ENCODE measurements at regions not wholly inside any gene's neighbourhood (a gene's known extent, or its start where the extent isn't known, plus 50 kb on each side); places are given as distances from the start of the nearest gene placed in this dataset.
"Not testable (repeated sequence)": the region's sequence is repeated elsewhere in the genome, so short reads cannot be mapped to it uniquely, and the experiment has no call there.

DNA sequence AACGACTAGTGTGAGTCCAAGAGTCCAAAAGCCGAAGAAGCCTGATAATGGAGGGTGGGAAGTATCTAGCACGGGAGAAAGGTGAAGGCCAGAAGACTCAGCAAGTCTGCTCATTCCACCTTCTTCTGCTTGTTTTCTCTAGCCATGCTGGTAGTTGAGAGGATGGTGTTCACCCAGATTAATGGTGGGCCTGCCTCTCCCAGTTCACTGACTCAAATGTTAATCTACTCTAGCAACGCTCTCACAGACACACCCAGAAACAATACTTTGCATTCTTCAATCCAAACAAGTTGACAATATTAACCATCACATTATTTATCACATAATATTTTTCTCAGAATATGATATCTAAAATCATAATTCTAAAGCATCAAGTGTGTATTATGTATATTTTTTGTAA is 1055.1 kb upstream of the PCDH10 start:
- no peak for DNase-seq (ENCODE audit: low spot score)

DNA sequence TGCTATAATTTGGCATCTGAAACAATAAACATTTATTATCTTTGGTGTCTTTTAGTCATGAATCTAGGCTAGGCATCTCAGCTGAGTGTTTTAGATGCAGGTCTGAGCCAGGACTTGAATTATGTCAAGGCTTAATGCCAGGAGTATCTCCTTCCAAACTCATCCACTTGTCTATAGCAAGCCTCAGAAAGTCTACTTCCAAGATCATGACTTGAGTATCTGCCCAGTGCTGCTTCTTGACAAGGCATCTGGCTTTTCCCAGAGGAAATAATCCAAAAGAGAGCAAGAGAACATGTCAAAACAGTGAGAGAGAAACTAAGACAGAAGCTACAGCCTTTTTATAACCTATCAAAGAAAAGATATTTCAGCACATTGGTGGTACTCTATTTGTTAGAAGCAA is 1052.1 kb upstream of the PCDH10 start:
- DNase-seq (ENCODE audit: low spot score), result no peak

DNA sequence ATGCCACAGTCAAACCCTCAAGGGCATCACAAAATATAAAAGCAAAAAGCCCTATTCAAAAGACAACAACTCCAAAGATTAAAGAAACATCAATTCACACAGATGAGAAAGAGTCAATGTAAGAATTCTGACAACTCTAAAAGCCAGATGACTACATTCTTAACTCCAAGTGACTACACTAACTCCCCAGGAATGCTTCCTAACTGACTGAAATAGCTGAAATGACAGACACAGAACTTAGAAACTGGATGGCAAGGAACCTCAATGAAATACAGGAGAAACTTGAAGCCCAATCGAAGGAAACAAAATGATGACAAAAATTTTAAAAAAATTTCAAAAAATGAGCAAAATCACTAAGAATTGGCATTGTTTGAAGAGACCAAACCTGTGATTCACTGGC is 1047.6 kb upstream of the PCDH10 start:
- DNase-seq (ENCODE audit: low spot score), result no peak

DNA sequence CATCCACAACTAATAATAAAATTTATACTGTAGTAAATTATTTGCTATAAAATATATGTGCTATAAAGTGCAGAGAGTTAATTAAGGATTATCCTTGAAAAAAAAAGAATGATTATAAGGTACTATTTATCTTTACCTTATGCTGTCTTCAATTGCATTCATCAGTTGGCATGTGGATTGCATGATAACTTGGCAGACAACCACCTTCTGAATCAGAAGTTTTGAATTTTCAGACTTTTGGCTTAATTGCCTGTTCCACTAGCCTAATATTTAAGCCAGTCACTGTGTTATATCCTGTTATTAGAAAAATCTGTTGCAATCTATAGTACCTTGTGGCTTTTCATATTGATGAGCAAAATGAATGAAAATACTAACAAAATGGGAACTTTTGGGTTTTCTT is 1040.3 kb upstream of the PCDH10 start:
- DNase-seq (ENCODE audit: low spot score), result no peak

DNA sequence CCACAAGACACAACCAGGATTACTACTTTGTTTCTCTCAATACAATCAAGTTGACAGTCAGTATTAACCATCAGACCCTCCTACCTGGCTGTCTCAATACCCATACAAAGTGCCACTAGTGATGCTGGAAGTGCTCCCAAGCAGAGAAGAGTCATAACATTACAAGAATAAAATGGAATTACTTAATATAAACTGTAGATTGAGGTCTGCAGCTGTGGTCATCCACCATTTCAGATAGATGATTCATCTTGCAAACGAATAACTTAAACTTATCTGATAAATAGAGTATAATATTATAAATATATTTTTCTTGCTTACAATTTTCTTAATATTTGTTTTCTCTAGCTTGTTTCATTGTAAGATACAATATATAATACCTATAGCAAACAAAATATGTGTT is 1034.2 kb upstream of the PCDH10 start:
- DNase-seq (ENCODE audit: low spot score), result no peak

DNA sequence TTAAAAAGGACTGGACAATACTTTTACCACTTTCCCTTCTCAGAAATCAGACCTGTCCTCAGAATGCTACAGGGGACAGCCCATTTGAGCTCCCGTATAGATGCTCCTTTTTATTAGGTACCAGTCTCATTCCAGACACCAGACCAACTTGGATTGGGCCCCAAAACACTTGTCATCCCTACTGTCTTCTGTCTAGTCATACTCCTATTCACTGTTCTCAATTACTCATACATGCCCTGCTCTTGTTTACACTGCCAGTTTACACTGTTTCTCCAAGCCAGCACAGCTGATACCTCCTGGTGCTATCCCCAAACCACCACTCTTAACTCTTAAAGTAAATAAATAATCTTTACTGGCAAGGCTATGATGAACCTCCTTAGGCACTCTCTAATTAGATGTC is 1026.4 kb upstream of the PCDH10 start:
- not testable (repeated sequence) for DNase-seq (ENCODE audit: low spot score)

DNA sequence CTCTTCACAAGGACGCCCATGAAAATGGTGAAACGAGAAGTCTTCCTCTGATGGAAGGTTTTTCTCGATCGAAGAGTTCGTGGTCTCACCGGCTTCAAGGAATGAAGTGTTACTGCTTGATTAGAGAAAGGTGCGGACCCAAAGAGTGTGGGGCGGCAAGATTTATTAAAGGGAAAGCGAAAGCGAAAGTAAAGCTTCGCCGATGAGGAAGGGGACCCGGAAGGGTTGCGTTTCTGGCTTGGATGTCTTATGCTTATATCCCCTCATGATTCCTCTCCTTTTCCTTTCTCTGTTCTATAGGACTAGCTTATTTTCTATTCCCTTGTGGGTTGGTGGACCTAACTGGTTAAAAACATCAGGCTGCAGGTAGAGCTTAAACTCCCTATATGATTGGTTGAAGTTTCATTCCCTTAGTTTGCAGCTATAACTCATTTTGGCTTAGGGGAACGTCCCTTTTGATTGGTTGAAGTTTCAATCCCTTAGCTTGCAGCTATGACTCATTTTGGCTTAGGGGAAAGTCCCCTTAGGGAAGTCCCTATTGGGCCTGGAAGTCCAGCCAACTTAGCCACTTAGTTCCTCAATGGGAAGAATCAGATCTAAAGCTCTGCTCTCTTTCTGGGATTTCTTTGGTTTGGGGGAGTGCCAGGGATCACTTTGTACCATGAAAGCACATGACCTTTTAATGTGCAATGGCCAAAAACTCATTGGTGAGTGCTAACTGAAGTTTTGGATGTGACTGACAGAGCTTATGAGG is 1025.0 kb upstream of the PCDH10 start:
- no peak for DNase-seq (ENCODE audit: low spot score)

DNA sequence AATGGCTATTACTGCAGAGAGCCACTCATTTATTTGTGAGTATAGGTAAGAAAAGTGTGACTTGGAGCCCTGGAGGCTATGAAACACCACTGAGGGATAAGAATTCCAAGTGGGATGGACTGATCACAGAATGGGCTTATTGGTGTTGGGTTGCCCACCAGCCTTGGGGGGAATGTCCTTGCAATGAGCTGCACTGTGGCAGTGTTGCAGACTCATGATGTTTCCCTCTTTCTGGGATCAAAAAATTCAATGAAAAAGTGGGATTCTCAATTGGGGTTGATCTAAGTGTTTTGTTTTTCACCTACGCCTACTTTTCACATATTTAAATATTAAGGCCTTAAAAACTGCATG is 1024.5 kb upstream of the PCDH10 start:
- no peak for DNase-seq (ENCODE audit: low spot score)

DNA sequence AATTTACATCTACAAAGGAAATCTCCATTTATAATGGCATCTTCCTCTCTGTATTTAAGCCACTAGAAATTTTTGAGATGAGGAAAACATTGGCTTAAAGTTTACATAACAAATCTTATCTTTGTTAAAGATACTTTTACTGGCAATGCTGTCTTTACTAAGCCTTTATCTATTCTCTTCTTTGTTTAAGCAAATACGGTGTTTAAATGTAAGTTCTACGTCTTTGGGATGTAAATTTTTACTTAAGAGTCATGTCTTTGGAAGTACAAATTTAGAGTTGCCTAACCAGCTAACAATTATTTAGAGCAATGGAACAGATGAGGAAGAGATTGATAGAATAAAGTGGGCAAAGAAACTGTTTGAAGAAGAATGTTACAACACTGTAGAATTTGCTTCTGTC is 1024.0 kb upstream of the PCDH10 start:
- DNase-seq (ENCODE audit: low spot score), result no peak

DNA sequence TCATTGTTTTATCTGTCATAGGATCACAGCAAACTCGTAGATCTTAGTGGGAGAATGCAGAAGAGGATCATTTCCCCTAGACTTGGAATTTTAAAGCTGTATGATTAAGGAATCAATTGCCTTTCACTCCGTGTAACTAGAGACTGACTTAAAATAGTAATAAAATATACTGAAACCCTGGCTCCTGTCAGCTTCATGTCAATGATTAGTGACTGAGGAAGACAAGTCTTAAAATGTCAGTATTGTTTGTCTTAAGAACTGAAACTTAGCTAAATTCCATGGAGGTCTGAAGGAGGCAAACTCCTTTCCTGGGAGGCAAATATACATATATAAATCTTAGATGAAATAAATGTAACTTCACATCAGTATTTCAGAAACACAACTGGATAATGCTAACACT is 1016.7 kb upstream of the PCDH10 start:
- DNase-seq (ENCODE audit: low spot score), result no peak

DNA sequence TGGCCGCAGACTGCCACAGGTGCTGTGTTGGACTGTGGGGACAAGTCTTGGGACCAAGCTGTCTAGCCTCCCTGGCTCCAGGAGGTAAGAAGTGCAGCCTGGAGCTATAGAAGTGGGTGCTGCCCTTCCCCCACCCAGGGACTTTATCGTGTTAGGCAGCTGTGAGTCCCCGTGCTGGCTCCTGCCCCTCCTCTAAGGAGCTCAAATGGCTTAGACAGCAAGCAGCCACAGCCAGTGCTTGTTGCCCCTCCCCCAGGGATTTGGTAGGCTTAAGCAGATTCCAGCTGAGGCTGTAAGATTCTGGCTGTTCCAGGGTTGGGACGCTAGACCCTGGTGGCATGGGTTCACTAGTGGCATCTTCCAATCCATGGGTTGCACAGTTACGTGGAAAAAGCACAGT is 979.4 kb upstream of the PCDH10 start:
- DNase-seq (ENCODE audit: low spot score), result no peak

DNA sequence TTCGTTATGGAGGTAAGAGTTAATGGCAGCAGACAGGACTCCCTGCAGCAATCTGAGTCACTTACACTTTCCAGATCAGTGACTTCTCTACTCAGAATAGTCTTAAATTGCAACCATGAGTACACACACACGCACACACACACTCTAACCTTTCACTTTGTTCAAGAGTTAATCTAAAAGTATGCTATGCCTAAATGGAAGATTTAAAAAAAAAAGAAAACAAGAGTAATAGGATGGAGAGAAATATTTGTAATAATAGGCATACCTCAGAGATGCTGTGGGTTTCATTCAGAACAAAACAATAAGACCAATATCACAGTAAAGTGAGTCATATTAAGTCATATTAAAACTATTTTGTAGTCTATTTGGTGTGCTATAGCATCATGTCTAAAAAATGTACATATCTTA is 969.1 kb upstream of the PCDH10 start:
- DNase-seq (ENCODE audit: low spot score), result no peak

DNA sequence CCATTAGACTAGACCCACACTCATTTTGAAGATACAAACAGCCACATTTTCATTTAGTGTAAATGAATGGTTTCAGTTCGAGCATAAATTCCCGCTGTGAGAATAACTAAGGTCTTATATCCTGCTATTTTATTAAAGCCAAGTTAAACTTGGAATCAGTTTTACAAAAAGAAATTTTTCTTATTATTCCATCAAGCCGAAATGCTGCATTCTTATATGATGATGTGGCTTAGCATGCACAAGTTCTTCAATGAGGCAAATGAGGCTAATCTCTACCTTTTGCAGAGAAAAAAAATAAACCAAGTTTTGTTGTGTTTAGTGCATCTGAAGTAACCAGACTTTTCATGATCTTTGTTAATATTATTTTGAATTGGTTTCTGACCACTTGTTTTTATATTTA is 953.9 kb upstream of the PCDH10 start:
- DNase-seq (ENCODE audit: low spot score), result no peak

DNA sequence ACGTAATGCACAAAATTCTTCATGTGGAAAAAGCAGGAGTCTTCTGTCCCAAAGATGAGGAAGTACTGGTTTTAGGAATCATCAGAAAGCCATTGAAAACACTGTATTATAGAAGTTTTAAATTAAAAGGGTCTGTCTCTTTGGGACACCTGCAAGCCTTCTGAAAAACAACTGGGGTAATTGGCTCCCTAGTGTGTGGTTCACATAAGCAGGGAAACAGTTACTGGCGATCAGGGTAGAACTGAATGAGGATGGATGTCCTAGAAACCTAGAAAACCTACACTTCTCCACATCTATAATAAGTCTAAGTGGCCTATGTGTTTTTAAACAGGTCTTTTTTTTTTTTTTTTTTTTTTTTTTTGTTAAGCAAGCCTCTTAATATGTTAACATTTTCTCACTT is 945.5 kb upstream of the PCDH10 start:
- DNase-seq (ENCODE audit: low spot score), result no peak

DNA sequence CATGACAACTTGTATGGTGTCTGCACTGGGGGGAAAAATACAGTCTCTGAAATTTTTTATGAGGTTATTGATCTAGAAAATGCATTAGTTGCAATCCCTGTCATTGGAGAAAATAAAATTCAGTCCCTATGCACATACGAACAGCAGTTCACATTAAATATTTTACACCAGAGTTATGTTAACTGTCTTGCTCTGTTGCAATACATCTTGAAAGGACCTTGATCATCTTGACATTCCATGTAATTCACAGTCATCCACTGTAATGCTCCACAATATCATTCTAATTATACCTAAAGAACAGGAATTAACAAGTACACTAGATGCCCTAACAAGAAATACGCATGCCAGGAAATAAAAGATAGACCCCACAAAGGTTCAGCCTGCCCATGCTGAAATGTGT is 934.6 kb upstream of the PCDH10 start:
- no peak for DNase-seq (ENCODE audit: low spot score)

DNA sequence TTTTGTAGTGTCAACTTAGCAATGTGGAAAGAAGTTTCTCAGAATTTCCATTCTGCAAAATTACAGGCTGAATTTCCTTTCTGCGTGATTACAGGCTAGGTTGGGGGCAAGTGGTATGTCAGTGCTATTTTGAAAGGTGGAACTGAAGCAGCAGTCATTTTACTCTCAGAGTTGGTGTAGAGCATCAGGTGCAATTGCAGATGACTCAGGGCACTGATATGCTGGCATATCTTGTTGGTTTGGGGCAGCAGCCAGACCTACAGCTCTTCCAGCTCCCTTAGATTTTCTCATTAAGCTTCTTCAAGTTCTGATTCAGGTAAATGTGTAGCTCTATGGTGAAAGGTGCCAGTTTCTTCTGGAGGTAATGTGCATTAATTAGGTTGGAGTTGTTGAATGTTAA is 930.7 kb upstream of the PCDH10 start:
- no peak for DNase-seq (ENCODE audit: low spot score)

DNA sequence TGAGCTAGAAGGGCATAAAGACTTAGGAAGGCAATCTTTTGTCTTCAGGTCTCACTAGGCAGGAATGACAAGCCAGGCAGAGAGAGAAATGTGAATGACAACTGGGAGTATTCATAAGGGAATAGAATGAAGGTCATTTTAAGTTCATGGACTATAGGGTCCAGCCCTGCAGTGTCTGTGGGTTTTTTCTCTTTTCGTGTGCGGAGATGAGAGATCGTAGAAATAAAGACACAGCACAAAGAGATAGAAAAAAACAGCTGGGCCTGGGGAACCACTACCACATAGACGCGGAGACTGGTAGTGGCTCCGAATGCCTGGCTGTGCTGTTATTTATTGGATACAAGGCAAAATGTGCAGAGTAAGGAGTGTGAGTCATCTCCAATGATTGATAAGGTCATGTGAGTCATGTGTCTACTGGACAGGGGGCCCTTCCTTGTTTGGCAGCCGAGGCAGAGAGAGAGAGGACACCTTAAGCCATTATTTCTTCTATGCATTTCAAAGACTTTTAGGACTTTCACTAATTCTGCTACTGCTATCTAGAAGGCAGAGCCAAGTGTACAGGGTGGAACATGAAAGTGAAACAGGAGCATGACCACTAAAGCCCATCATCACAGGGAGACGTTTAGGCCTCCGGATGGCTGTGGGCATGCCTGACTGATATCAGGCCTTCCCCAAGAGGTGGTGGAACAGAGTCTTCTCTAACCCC is 921.8 kb upstream of the PCDH10 start:
- no peak for DNase-seq (ENCODE audit: low spot score)

DNA sequence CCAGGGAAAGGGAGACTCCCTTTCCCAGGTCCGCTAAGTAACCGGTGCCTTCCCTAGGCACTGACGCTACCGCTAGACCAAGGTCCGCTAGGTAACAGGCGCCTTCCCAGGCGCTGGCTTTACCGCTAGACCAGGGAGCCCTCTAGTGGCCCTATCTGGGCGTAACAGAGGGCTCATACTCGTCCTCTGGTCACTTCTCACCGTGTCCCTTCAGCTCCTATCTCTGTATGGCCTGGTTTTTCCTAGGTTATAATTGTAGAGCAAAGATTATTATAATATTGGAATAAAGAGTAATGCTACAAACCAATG is 921.3 kb upstream of the PCDH10 start:
- DNase-seq (ENCODE audit: low spot score), result not testable (repeated sequence)

DNA sequence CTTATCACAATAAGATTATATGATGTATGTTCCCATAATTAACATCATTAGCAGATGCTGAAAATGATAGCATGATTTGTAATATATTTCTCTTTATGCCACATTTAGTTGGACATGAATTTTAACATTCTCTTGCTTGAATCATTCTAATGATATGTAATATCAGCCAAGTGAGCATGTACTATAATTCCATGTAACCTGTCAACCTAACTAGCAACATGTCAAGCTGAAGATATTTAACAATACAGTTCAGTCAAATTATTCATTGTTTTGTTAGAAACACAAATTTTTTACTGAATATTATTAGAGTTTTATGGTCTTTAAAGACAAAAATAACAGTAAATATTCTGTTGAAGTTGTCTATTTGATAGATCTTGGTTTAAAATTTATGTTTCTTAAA is 920.4 kb upstream of the PCDH10 start:
- DNase-seq (ENCODE audit: low spot score), result no peak

DNA sequence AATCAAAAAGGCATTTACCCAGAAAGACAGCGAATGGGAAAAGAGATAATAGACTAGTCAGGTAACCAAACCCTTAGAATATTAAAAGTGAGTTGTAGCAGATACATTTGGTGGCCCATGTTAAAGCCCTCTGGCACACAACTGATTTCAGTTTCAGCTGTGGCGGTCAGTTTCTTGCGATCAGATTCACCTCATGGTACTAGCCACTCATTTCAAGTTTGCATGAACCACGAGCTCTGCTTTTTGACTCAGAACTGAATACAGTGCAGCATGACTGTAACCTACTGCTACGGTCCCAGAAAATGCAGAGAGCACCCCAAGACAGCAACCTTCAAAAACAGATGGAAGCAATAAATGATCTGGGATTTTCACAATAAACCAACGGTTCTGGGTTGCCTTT is 919.1 kb upstream of the PCDH10 start:
- no peak for DNase-seq (ENCODE audit: low spot score)

DNA sequence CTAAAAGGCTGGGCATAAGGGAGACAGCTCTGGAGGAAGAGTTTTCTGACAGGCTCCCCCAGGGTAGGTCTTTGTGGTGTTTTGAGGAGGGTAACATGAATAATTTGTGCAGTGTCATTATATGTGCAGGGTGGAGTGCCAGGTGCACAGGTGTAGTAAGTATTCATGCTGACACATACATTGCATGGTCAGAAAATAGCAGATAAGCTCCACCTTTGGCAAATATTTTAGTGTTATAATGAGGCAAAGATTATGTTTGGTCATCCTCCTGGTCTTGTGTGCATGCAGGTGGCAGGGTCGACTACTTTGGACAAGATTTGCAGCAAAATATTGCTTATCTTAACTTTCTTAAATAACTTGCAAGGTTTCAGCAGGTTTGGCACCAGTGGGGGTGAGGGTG is 910.4 kb upstream of the PCDH10 start:
- no peak for DNase-seq (ENCODE audit: low spot score)

DNA sequence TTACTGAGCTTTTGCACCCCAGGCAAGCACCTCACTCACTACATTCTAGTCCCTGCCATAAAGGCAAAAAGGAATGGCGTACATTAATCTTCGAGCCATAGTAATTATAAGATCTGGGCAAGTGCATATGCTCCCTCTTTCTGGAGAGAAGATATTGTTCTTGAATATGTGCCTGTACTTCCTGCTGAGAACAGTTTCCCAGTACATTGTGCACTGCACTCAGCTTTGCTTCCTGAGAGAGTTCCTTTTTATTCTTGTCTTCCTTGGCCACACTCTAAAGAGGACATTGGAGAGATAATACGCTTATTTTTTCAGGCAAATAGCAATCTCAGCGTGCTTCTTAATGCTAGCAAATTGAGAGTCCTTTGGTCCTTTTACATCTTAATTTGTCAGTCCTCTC is 909.0 kb upstream of the PCDH10 start:
- DNase-seq (ENCODE audit: low spot score), result no peak

DNA sequence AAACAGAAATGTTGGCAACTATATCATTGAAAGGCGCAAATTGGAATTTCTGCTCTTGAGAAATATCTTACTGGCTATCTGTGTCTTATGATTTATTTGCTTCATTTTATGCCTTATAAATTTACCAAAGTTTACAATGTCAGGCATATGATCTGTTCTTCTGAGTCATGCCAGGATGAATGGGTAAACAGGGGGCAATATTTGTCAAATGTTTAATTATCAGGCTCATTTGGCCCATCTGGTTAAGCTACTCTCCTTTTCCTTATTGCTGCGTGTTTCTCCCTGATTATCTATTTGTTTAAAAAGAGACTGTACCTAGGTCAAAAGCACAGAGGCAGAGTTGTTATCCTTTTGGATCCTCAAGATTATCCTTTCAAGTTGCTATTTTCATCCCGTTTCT is 903.8 kb upstream of the PCDH10 start:
- no peak for DNase-seq (ENCODE audit: low spot score)

DNA sequence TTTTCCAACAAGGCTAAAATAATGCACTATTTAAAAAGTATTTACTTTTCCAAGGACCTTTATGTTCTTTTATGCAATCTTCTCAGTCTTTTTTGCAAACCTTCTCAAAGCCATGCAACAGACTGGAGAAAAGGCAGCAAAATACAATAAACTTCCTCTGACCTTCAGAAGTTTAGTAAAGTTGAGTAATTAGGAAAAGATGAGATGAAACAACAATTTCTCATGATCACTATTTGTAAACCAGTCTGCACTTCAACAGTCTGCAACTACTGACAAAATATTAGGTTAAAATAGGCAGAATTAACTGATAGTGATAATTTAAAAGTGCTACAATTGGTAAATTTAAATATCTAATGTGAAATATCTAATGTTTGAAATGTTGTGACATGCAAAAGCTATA is 884.9 kb upstream of the PCDH10 start:
- no peak for DNase-seq (ENCODE audit: low spot score)
